CD14-positive monocyte (primary cell): ENCODE measurements at regions not wholly inside any gene's neighbourhood (a gene's known extent, or its start where the extent isn't known, plus 50 kb on each side); places are given as distances from the start of the nearest gene placed in this dataset.

ENCODE experiments used
- DNase-seq, 3 donors: peaks; one replicate each; pipeline ENCODE4 v3.0.0-alpha.2; 2011 to 2022
- H2AFZ ChIP-seq: 2 replicates; pipeline ENCODE4 v1.6.0; 2012; ENCODE audit warnings: mild to moderate bottlenecking, low read depth, low read length, inconsistent platforms; ENCODE audit not compliant: insufficient read depth, poor library complexity, severe bottlenecking
- H3K27ac ChIP-seq, 2 donors: 1 replicate in 1 of 2; 2 replicates in 1 of 2; pipeline ENCODE4 v1.5.1; 2012 to 2013; ENCODE audit warnings: low read length in 2 of 2, control low read depth in 1 of 2, inconsistent platforms in 1 of 2, low read depth in 1 of 2, mild to moderate bottlenecking in 1 of 2
- H3K27me3 ChIP-seq, 2 donors: one replicate each; pipeline versions ENCODE4 v1.6.0 to v1.6.1; 2011 to 2013; ENCODE audit warnings: low read length in 2 of 2; ENCODE audit not compliant: control insufficient read depth in 2 of 2, insufficient read depth in 2 of 2
- H3K36me3 ChIP-seq, 2 donors: replicated peaks in 1 of 2; 1 replicate in 1 of 2; 2 replicates in 1 of 2; pipeline versions ENCODE4 v1.5.1 to v1.6.1; 2012 to 2013; ENCODE audit warnings: low read length in 2 of 2, control low read depth in 1 of 2, inconsistent platforms in 1 of 2, mild to moderate bottlenecking in 1 of 2; ENCODE audit not compliant: insufficient read depth in 2 of 2, control insufficient read depth in 1 of 2
- H3K4me1 ChIP-seq, 2 donors: 1 replicate in 1 of 2; 2 replicates in 1 of 2; pipeline versions ENCODE4 v1.5.1 to v1.6.1; 2012 to 2013; ENCODE audit warnings: low read length in 2 of 2, control low read depth in 1 of 2, inconsistent platforms in 1 of 2, mild to moderate bottlenecking in 1 of 2, moderate library complexity in 1 of 2; ENCODE audit not compliant: insufficient read depth in 2 of 2, control insufficient read depth in 1 of 2
- H3K4me2 ChIP-seq: replicated peaks from 2 replicates; pipeline ENCODE3; 2012; ENCODE audit warnings: low read length, moderate library complexity, mild to moderate bottlenecking; ENCODE audit not compliant: poor library complexity, severe bottlenecking; ENCODE audit errors: extremely low read depth
- H3K4me3 ChIP-seq, 3 experiments: fragments of 200-600 bp in 1 of 3; sonication (generic) in 1 of 3; replicated peaks in 1 of 3; 1 replicate in 2 of 3; 2 replicates in 1 of 3; pipeline ENCODE4 v1.5.1; 2011 to 2013; ENCODE audit warnings: low read length in 3 of 3, mild to moderate bottlenecking in 3 of 3, control low read depth in 2 of 3, low read depth in 2 of 3, inconsistent platforms in 1 of 3, moderate library complexity in 1 of 3
- H3K79me2 ChIP-seq: 2 replicates; pipeline ENCODE4 v1.6.0; 2012; ENCODE audit warnings: mild to moderate bottlenecking, control low read depth, inconsistent platforms, low read length, moderate library complexity; ENCODE audit not compliant: insufficient read depth
- H3K9ac ChIP-seq: 2 replicates; pipeline ENCODE4 v1.6.0; 2017; ENCODE audit warnings: low read length, mild to moderate bottlenecking; ENCODE audit not compliant: insufficient read depth, poor library complexity, severe bottlenecking
- H3K9me3 ChIP-seq, 2 donors: replicated peaks in 1 of 2; 1 replicate in 1 of 2; 2 replicates in 1 of 2; pipeline versions ENCODE4 v1.5.1 to v1.6.1; 2012 to 2013; ENCODE audit warnings: low read length in 2 of 2, control low read depth in 1 of 2; ENCODE audit not compliant: control insufficient read depth in 1 of 2, insufficient read depth in 1 of 2
- H4K20me1 ChIP-seq: 2 replicates; pipeline ENCODE4 v1.6.0; 2012; ENCODE audit warnings: mild to moderate bottlenecking, low read length, control low read depth, moderate library complexity; ENCODE audit not compliant: insufficient read depth
- H3K27ac Mint-ChIP-seq, 7 donors: one replicate each; pipeline ENCODE4 v1.8.0; 2020; ENCODE audit warnings: mild to moderate bottlenecking in 7 of 7, mixed read lengths in 7 of 7, moderate library complexity in 6 of 7, inconsistent platforms in 2 of 7
- H3K27me3 Mint-ChIP-seq, 3 donors: one replicate each; pipeline ENCODE4 v1.8.0; 2021 to 2022; ENCODE audit warnings: low read depth in 3 of 3, mild to moderate bottlenecking in 3 of 3, mixed read lengths in 3 of 3, moderate library complexity in 3 of 3, inconsistent platforms in 1 of 3
- H3K36me3 Mint-ChIP-seq, 2 donors: one replicate each; pipeline ENCODE4 v1.8.0; 2020; ENCODE audit warnings: mixed read lengths in 2 of 2, inconsistent platforms in 1 of 2, mild to moderate bottlenecking in 1 of 2
- H3K4me1 Mint-ChIP-seq: one replicate; pipeline ENCODE4 v1.8.0; 2020; ENCODE audit warnings: mild to moderate bottlenecking, mixed read lengths
- H3K4me3 Mint-ChIP-seq, 2 donors: one replicate each; pipeline ENCODE4 v1.8.0; 2020; ENCODE audit warnings: mild to moderate bottlenecking in 2 of 2, mixed read lengths in 2 of 2, moderate library complexity in 1 of 2
- H3K9me3 Mint-ChIP-seq, 7 donors: one replicate each; pipeline ENCODE4 v1.8.0; 2020 to 2022; ENCODE audit warnings: mixed read lengths in 7 of 7, mild to moderate bottlenecking in 6 of 7, moderate library complexity in 6 of 7, inconsistent platforms in 2 of 7
- CTCF ChIP-seq: fragments of 200-600 bp; IDR thresholded peaks from one replicate; pipeline ENCODE4 v1.8.0; 2022; ENCODE audit warnings: antibody characterized with exemption, mild to moderate bottlenecking
- WGBS: methylation state at CpG from one replicate; pipeline ENCODE4 v1.1.5; 2013; ENCODE audit warnings: missing lambda C conversion rate; ENCODE audit not compliant: insufficient coverage; 5-methylcytosine and 5-hydroxymethylcytosine counted together
- intact Hi-C, 2 donors: fragments of 100-400 bp; cut with micrococcal nuclease; formaldehyde crosslinking; loops; one replicate each; pipeline versions ENCODE4 v1.15.0 to v1.15.1; 2023

GRCh38 chr10:62938672-62939071 is 122.5 kb upstream of the EGR2 start:
- Histone ChIP-seq H2AFZ (no peak overlapping the region), H3K27ac (no peak overlapping the region), H3K9me3 (no peaks in the 10 kb centered on the region), H3K9ac (no peak overlapping the region), H3K79me2 (no peaks in the 10 kb centered on the region), H3K27me3 (no peaks in the 10 kb centered on the region), H3K4me3 (no peak overlapping the region), H3K4me2 (no peak overlapping the region), H3K4me1 (no peaks in the 10 kb centered on the region), H4K20me1 (no peaks in the 10 kb centered on the region), H3K36me3 (no peaks in the 10 kb centered on the region)
- DNase-seq: no peak
- Mint-ChIP-seq H3K27me3 (peaks cover 0 to 3% (median 3%) of the 10 kb centered on the region in 3 donors), H3K4me1 (peaks cover 14% of the 10 kb centered on the region), H3K27ac (no peak overlapping the region), H3K9me3 (peaks cover 0 to 3% (median 0%) of the 10 kb centered on the region in 7 donors), H3K36me3 (no peaks in the 10 kb centered on the region), H3K4me3 (no peak overlapping the region)
- 96% methylated on average over 5 of the region's 5 CpGs for WGBS
- no peak for TF ChIP-seq CTCF
- intact Hi-C loops: no loop called here

GRCh38 chr10:62937674-62938073 is 121.5 kb upstream of the EGR2 start:
- H3K4me3 ChIP-seq: no peak overlapping the region
- no peaks in the 10 kb centered on the region for H4K20me1 ChIP-seq
- H3K9me3 ChIP-seq: no peaks in the 10 kb centered on the region
- Mint-ChIP-seq H3K27me3 (peaks cover 0 to 6% (median 3%) of the 10 kb centered on the region in 3 donors), H3K36me3 (no peaks in the 10 kb centered on the region), H3K4me3 (no peak overlapping the region), H3K9me3 (peaks cover 0 to 3% (median 0%) of the 10 kb centered on the region in 7 donors), H3K4me1 (peaks cover 14% of the 10 kb centered on the region), H3K27ac (no peak overlapping the region)
- TF ChIP-seq CTCF: no peak
- no peaks in the 10 kb centered on the region for H3K4me1 ChIP-seq
- H3K27me3 ChIP-seq: no peaks in the 10 kb centered on the region
- no peak overlapping the region for H3K9ac ChIP-seq
- no peaks in the 10 kb centered on the region for H3K79me2 ChIP-seq
- no peak overlapping the region for H3K4me2 ChIP-seq
- DNase-seq: no peak
- 90% methylated on average over 5 of the region's 6 CpGs for WGBS
- intact Hi-C loops: no loop called here
- no peaks in the 10 kb centered on the region for H3K36me3 ChIP-seq
- H2AFZ ChIP-seq: no peak overlapping the region
- no peak overlapping the region for H3K27ac ChIP-seq
